NK-92 treated with Interleukin-12 subunit alpha and Interleukin-12 subunit beta, amount 100 ng/mL, for 24 hours (cell line): ENCODE measurements at regions not wholly inside any gene's neighbourhood (a gene's known extent, or its start where the extent isn't known, plus 50 kb on each side); places are given as distances from the start of the nearest gene placed in this dataset.
"Not testable (repeated sequence)": the region's sequence is repeated elsewhere in the genome, so short reads cannot be mapped to it uniquely, and the experiment has no call there.

Experiments used
- DNase-seq: peaks from one replicate; lab custom pipeline; 2025; lab: John Stamatoyannopoulos, UW

DNA sequence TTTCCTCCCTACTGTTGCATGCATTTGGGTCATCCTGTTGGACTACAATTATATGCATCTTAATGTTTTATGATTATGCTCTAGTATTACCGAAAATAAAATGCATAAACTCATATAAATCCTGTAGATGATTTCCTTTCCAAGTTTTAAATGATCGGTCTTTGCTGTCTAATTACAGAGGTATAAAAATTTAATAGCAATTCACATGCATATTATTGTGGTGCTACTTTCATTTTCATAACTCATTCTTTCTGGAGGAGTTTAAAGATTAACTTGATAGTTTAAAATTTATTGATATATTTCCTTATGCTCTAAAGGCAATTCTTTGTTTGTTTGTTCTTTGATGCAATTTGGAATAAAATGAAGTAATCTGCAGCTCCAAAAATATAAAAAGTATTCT lies 1475.1 kb downstream of the MAT2B start:
- no peak for DNase-seq

DNA sequence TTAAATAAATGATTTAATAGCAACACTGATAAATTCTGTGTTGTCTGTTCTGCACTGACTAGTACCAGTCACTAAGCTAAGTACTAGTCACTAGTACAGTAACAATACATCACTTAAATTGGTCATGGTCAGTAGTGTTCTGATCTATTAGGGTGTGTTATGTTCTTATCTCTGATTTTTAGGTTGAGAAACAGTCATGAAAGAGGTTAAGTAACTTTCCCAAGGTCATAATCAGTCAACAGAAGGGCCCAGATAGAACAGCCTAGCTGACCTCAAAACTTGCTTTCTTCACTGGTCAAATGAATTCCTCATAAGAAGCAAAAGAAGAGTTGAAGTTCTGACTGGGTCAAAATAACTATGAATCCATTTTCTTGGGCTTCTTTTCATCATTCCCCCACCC lies 1492.7 kb downstream of the MAT2B start:
- no peak for DNase-seq

DNA sequence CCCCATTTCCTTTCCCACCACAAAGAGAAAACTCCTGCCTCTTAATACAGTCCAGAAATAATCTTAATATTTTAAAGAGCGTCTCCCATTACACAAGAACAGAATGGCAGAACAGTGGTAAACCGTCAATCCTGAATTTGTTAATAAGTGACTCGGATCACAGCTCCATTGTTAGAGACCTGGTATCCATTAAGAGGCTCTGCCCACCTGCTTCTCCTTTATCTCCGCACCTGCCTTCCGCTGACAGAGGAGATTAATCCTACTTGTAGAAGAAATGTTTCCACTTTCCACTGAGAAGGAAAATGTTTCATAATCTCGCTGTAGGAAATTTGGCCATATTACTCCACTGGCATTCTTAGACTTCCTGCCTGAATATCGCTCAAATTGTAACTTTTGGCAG lies 1493.2 kb downstream of the MAT2B start:
- DNase-seq: no peak

DNA sequence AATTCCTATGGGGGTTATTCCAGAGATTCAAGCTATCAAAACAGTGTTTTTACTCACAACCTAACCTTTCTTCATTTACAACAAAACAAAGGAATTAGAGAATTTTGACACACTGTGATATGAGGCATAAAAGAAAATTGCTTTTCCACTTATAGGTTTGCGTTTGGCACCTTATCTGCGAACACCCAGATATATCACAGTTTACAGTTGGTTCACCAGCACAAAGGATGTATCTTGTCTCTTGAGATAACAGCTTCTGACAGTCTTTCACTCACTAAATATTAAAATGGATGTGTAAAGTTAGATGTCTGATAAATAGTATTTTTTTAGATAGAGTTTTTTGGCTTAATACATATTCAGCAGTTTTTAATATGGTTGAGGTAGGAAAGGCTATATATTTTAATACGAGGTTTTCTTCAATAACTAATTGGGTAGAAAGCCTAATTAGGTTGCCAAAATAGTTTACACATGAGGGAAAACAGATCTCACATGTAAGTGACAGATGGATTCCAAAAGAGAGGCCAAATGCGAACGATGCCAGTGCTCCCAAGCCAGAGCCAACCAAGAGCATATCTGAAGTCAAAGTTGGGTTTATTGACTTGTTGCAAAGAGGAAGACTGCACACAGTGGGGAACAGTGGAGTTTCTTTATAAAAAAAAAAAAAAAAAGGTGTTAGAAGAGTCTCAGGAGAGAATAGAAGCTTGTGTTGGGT lies 1495.2 kb downstream of the MAT2B start:
- no peak for DNase-seq

DNA sequence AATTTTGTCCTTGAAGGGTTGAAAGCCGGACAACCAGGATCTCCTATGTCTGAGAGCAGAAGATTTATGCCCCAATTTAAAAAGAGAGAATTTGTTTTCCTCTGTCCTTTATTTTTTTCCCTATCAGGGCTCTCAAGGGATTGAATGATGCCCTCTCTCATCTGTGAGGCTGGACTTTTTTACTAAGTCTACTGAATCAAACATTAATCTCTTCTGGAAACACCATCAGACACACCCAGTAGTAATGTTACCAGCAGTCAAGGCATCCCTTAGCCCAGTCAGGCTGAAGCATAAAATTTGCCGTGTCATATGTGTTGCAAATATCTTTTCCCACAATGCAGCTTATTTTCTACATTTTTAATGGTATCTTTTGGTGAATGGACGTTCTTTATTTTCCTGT lies 1497.9 kb downstream of the MAT2B start:
- DNase-seq: no peak

DNA sequence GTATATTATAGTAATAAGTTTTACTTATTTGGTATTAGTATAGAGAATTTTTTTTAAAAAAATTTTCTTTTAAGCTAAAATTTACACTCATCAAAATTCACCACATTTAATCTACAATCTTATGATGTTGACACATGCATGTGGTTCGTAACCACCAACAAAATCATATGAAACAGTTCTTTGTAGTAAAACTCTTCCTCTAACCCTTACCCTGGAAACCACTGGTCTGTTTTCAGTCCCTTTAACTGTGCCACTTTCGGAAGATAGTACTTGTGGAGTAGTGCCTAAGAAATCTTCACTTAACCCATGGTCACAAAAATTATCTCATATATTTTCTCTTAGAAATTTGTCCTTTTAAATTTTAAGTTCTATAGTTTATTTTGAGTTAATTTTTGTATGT lies 1498.8 kb downstream of the MAT2B start:
- no peak for DNase-seq

DNA sequence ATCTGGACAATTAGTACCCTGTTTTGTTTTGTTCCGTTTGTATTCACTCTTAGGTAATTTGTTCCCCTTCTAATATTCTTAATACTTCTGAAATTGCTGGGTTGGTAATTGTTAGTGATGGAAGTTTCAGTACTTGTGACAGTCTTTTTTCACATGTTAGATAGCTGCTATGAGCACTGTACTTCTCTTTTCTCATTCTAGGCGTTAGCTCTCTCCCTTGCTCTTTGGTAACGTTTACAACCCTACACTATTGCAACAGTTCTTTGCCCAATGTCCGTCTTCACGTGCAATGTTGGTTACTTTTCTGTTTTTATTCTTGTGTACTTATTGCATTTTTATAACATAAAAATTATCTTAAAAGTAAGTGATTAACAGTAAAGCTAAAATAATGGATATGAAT lies 1509.0 kb downstream of the MAT2B start:
- no peak for DNase-seq

DNA sequence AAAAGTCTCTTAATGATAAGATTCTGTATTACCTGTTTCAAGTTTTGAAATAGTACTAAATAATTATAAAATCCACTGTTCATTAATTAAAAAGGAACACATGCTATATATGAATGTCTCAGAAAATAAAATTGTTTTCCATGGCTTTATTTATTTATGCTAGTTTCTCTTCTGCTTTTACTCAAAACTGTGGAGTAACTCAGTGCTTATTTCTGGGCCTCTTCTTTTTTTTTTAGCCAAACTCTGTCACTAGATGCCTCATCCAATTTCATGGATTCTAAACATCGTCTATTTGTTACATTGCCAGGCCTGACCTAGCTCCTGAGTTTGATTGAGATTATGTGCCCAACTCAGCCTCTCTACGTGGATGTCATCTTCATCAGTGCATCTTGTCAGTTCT lies 1509.7 kb downstream of the MAT2B start:
- DNase-seq: no peak

DNA sequence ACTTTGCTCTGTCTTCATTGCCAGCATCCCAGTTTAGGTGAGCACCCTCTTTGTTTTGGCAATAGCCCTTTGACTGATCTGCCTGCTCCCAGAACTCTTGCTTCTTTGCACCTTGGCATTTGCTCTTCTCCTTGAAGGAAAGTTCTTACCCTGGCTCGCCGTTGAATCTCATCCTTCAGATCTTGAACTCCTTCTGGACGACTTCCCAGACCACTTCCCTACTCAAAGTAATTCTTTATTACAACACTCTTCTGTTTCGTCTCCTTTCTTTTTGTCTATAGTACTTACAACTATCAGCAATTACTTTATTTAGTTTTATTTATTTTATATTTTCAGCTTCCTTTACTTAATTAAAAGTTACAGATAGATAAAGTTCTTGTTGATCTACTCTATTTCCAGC lies 1510.1 kb downstream of the MAT2B start:
- DNase-seq: no peak

DNA sequence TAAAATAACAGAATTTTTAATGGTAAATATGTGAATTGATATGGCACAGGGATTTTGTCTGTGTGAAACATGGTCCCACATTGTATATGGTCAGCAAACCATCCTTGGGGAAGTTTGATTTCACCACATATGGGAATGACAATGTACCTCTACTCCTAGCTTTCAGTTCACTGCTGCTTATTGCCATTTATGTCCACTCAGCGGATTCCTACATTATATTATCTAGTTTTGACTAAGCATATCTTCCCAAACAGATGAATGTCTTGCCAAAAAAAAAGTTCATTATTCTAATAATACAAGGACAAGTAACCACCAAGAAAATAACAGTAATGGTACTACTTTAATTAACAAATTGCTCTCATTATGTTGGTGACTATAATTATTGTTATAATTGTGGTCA lies 1521.6 kb downstream of the MAT2B start:
- no peak for DNase-seq

DNA sequence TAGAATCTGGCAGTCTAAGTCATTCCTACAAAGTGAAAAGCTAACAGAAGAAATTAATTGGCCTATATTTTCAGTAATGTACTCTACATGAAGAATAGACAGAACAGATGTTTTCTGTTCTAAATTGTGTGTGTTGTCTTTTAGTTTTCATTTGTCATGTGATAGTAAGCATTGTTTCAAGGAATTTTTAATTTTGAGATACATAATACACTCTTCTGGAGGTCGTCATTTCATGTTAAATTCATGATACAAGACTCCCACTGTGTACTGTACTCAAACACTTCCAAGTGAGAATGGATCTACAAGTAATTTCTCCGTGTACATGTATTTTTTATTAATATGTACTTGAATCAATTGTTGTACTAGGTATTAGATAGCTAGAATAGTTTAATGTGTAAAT lies 1522.9 kb downstream of the MAT2B start:
- DNase-seq: no peak

DNA sequence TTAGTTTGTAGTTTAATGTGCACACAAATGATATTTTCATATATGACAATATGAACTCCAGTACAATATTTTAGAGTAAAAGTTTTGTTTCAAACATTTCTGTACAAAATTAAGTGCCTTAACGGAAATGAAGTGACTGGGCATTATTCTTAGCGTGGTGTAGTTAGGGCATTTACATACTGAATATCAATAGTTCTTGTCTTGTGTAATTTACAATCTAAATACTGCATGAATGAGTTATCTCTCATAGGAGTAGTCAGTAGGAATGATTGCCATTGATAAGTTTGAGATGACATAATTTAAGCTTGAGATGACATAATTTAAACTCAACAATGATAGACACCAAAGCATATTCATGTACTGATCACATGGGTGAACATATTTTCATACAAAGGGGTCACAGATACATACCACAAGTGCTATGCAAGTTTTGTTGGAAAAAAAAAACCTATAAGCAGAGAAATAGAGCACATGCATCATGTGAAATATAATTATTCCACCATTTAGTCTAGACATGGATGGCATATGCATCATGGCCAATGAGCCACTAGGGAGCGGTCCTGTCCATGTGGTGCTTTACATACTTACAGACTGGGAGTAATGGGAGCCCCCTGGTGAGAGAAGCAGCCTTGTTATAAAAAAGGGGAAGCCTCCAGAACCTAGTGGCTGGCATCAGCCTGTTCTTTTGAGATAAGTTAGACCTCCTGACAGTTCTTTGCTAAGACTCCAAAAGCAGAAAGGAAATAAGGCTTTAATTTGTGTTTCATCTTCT lies 1523.9 kb downstream of the MAT2B start:
- no peak for DNase-seq

DNA sequence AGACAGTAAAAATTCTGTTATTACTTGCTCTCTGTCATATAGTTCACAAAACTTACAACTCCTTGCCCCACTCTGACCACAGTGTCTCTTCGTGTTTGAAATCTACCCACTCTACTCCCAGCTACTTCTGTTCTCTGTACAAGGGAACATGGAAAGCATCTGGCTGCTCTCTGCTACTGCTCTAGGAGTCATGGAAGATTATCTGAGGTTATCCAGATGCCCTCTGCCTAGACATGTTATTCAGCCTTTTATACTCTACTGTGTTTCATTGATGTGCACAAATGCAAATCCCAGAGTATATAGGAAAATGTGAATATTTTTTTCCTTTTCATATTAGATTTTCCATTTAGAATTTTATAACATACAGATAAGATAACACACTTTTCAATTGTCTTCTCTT lies 1525.6 kb downstream of the MAT2B start:
- DNase-seq: no peak

DNA sequence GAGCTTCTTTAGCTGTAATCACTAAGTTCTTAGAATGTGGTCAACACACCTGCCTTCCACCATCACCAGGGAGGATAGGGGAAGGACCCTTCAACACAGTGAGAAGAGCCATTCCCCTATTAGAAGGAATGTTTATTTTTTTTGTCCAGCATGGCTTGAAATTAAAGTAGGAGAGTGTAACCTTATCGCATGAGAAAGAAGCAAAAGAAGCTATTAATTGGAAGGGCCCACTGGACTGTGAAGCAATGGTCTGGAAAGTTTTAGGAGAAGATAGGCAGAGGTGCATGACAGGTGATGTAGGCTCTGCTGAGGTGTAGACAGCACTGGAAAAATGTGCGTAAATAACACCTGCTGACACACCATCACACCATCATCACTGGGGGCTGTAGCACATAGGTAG lies 1526.0 kb downstream of the MAT2B start:
- no peak for DNase-seq

DNA sequence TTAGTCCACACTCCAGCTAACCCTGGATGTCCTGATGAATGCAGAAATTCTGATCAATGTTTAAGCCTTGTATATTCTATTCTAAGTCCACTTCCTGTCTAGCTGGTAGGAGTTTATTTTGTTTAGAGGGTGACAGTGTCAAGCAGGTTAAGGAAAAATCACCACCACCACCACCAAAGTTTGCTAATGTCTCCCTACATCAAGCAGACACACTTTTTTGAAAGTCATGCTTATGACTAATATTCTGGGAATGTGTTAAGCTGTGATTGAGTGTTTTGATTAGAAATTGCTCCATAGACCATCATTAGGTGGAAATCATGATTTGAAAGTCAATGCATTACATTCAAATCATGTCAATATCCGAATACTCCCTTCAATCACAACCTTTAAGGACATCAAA lies 1530.1 kb downstream of the MAT2B start:
- DNase-seq: no peak

DNA sequence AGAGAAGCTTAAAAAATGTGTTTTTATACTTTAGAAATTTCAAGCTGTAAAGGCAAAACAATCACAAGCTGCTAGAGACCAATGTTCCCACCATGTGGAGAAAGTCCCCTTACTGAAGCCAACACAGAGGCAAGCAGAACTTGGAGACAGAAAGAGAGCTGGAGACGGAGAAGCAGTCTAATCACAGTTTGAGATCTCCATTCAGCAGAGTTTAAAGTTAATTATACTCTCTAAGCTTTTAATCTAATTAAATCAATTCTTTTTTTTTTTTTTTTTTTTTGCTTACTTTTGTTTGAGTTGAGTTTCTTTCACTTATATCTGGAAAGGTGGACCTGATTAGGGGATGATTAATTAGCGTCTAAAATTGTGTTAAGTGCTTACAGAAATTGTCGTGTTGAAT lies 1534.3 kb downstream of the MAT2B start:
- DNase-seq: no peak

DNA sequence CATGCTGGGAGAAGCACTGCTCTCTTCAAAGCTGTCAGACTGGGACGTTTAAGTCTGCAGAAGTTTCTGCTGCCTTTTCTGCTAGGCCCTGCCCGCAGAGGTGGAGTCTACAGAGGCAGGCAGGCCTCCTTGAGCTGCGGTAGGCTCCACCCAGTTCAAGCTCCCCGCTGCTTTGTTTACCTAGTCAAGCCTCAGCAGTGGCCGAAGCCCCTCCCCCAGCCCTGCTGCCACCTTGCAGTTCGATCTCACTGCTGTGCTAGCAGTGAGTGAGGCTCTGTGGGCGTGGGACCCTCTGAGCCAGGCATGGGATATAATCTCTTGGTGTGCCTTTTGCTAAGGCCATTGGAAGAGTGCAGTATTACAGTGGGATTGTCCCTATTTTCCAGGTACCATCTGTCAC lies 1540.5 kb downstream of the MAT2B start:
- not testable (repeated sequence) for DNase-seq

DNA sequence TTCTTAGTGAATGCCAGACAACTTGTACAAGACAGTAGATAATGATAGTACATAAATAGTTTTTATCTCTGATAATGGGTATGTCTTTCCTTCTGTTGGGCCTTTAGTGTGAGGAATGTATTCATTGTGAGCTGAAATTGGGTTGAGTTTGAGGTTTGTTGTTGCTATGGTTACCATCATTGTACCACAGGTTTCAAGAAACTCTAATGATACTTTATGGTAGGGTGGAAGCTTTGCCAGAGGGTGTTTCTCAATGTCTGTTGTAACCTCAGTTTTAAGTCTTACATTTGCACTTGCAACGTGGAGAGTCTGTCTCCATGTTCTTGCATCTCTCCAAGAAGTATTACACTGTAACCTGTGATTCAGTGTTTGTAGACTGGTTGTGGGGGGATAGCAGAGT lies 1550.1 kb downstream of the MAT2B start:
- DNase-seq: no peak

DNA sequence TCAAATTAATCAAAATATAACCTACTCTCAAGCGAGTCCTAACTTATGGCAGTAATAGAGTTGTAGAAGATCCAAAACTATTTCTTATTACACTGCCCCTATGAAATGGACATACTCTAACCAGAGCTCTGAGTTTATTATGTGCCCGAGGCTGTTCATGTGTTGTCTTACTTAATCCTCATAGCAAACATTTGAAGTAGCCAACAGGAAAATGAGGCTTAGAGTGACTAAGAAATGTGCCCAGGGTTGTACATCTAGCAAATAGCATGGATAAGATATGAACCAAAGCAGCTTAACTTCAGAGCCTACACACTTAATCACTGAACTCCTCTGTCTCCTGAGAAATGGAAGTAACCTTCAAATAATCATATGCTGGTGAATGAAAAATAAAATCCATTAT lies 1551.7 kb downstream of the MAT2B start:
- DNase-seq: no peak

DNA sequence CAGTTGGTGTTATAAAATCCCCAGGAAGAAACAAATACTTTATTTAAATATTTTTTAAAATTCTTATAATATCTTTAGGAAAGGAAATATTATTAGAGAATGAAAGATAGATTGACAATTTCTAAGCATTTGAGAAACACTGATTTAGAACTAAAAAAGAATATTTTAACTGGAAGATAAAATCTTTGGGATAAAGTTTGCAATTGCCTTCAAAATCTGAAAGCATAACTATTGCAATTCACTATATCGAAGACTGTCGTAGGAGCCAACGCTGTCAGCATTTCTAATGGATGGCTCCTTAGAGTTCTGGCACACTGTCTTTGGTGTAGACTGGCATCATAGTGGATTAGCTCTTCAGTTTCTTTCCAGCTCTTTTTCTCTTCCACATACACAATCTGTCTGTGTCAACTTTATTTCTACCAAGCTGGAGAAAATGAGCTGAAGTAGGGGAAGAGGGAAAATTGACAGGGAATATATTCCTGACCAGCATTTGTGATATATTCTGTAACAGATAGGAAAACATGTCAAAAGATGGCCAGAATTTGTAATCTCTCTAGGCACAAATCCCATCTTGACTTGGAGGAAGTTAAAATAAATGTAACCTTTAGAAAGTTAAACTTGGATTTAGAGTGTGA lies 1561.4 kb downstream of the MAT2B start:
- DNase-seq: no peak

DNA sequence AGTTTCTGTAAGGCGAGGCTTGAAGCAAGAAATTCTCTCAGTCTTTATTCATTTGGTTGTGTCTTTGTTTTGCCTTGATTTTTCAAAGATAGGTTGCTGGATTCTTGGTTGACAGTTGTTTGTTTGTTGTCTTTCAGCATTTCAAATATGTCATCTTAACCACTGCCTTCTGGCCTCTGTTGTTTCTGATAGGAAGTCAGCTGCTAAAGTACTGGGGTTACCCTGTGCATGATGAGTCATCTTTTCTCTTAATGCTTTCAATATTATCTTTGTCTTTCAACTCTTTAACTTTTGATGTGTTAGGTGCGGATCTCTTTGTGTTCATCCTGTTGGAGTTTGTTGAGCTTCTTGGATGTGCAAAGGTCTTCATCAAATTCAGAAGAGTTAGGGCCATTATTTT lies 1571.3 kb downstream of the MAT2B start:
- DNase-seq: no peak

DNA sequence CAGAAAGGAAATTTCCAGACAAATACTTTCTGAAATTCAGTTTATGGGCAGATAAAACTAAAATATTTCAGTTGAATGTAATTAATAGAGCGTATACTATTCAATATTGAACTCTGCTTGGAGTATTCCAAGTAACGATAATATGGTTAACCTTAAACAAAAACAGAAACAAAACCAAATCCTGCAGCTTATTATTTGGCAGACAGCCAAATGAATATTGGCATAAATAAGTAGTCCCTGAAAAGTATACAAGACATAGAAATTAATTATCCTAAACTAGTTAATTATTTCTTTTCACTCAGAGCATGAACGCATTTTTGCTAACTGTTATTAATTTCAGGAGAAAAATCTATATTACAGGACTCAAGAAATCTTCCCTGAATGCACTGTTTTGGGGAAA lies 1574.0 kb downstream of the MAT2B start:
- no peak for DNase-seq

DNA sequence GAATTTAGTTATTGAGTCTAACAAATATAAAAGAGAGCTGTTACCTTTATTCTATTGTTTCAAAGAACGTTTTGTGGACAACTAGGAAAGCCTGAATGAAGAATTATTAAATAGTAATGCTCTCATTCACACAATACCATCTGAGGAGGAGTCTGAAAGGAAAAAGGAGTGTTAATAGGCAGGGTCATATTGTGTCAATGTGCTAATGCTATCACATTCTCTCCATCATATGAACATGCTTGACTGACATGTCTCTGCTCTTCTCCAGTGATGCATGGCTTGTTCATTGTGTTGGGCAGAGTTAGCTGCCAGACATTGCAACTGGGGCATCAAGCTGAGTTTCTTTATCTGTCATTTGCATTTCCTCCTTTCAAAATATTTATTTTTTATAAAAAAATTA lies 1578.0 kb downstream of the MAT2B start:
- DNase-seq: no peak
